GM23338 (cell line): ENCODE measurements at regions not wholly inside any gene's neighbourhood (a gene's known extent, or its start where the extent isn't known, plus 50 kb on each side); places are given as distances from the start of the nearest gene placed in this dataset.

Source experiments
- ATAC-seq: fragments of 200-7000 bp; cut with Tn5 transposase; 3 replicates; pipeline ENCODE4 v1.9.1; 2020
- DNase-seq: peaks from one replicate; pipeline ENCODE4 v3.0.0-alpha.2; 2015; ENCODE audit warnings: low spot score
- H2AFZ ChIP-seq: fragments of 200-600 bp; sonication (generic); 2 replicates; pipeline ENCODE4 v1.8.0; 2016; ENCODE audit warnings: antibody characterized with exemption, mild to moderate bottlenecking, moderate library complexity
- H3F3A ChIP-seq: fragments of 200-600 bp; sonication (generic); replicated peaks from 2 replicates; pipeline ENCODE4 v1.8.0; 2017; ENCODE audit warnings: antibody characterized with exemption, mixed run types, low read depth
- H3K27ac ChIP-seq: fragments of 200-600 bp; sonication (generic); 2 replicates; pipeline ENCODE4 v1.6.1; 2016; ENCODE audit warnings: low read depth
- H3K27me3 ChIP-seq: fragments of 200-600 bp; sonication (generic); 2 replicates; pipeline ENCODE4 v1.8.0; 2016; ENCODE audit warnings: mild to moderate bottlenecking, mixed run types, moderate library complexity; ENCODE audit not compliant: insufficient read depth
- H3K36me3 ChIP-seq: fragments of 200-600 bp; sonication (generic); 2 replicates; pipeline ENCODE4 v1.8.0; 2016; ENCODE audit warnings: mild to moderate bottlenecking; ENCODE audit not compliant: insufficient read depth
- H3K4me1 ChIP-seq: fragments of 200-600 bp; sonication (generic); 2 replicates; pipeline ENCODE4 v1.8.0; 2016; ENCODE audit warnings: mild to moderate bottlenecking, moderate library complexity; ENCODE audit not compliant: insufficient read depth
- H3K4me2 ChIP-seq: fragments of 200-600 bp; sonication (generic); 2 replicates; pipeline ENCODE4 v1.7.1; 2017; ENCODE audit warnings: mixed run types
- H3K4me3 ChIP-seq: fragments of 200-600 bp; sonication (generic); 2 replicates; pipeline ENCODE4 v1.6.1; 2016; ENCODE audit warnings: mixed run types
- H3K79me2 ChIP-seq: fragments of 200-600 bp; sonication (generic); replicated peaks from 2 replicates; pipeline ENCODE4 v1.8.0; 2017; ENCODE audit warnings: mild to moderate bottlenecking; ENCODE audit not compliant: insufficient read depth
- H3K9me2 ChIP-seq: fragments of 200-600 bp; sonication (generic); 2 replicates; pipeline ENCODE4 v1.8.0; 2017; ENCODE audit not compliant: insufficient read depth
- H4K20me1 ChIP-seq: fragments of 200-600 bp; sonication (generic); replicated peaks from 2 replicates; pipeline ENCODE4 v1.8.0; 2017; ENCODE audit warnings: mild to moderate bottlenecking; ENCODE audit not compliant: insufficient read depth
- H3K27ac Mint-ChIP-seq: 2 replicates; pipeline ENCODE4 v1.8.0; 2020; ENCODE audit warnings: inconsistent platforms, mild to moderate bottlenecking, moderate library complexity, mixed read lengths
- H3K27me3 Mint-ChIP-seq: 3 replicates; pipeline ENCODE4 v1.8.0; 2022; ENCODE audit warnings: low read depth, mild to moderate bottlenecking, moderate library complexity, mixed read lengths, inconsistent platforms; ENCODE audit not compliant: insufficient read depth, poor library complexity
- H3K36me3 Mint-ChIP-seq: 3 replicates; pipeline ENCODE4 v1.8.0; 2021; ENCODE audit warnings: low read depth, mild to moderate bottlenecking, inconsistent platforms, moderate library complexity, mixed read lengths
- H3K4me1 Mint-ChIP-seq: 3 replicates; pipeline ENCODE4 v1.8.0; 2020; ENCODE audit warnings: mild to moderate bottlenecking, inconsistent platforms, mixed read lengths
- H3K4me3 Mint-ChIP-seq: 3 replicates; pipeline ENCODE4 v1.8.0; 2021; ENCODE audit warnings: moderate library complexity, mild to moderate bottlenecking, inconsistent platforms, mixed read lengths
- H3K9me3 Mint-ChIP-seq: 3 replicates; pipeline ENCODE4 v1.8.0; 2020; ENCODE audit warnings: moderate library complexity, mild to moderate bottlenecking, inconsistent platforms, mixed read lengths
- EZH2 ChIP-seq: fragments of 200-600 bp; sonication (generic); IDR thresholded peaks from one replicate; pipeline ENCODE4 v1.8.0; 2017; ENCODE audit warnings: antibody characterized with exemption, mild to moderate bottlenecking, low read depth; ENCODE audit not compliant: unreplicated experiment
- JUNB ChIP-seq: IDR thresholded peaks from one replicate; pipeline ENCODE4 v1.6.1; 2016; ENCODE audit warnings: antibody characterized with exemption; ENCODE audit not compliant: unreplicated experiment
- NANOG ChIP-seq: IDR thresholded peaks from 2 replicates; pipeline ENCODE4 v1.6.1; 2016; ENCODE audit warnings: antibody characterized with exemption, borderline replicate concordance
- POLR2AphosphoS5 ChIP-seq: IDR thresholded peaks from 2 replicates; pipeline ENCODE4 v1.6.1; 2016; ENCODE audit warnings: antibody characterized with exemption, low read depth
- ZNF114 ChIP-seq: fragments of 250-450 bp; sonication (Bioruptor Pico); IDR thresholded peaks from 2 replicates; pipeline ENCODE4 v1.5.0; 2020; ENCODE audit warnings: mild to moderate bottlenecking, moderate library complexity
- ZNF462 ChIP-seq: fragments of 250-450 bp; sonication (Bioruptor Pico); IDR thresholded peaks from 2 replicates; pipeline ENCODE4 v1.5.0; 2020; ENCODE audit warnings: mild to moderate bottlenecking, moderate library complexity
- TF ChIP-seq, protein P1 (sequence below), 2 experiments: fragments of 200-600 bp in 1 of 2; sonication (generic) in 1 of 2; conservative IDR thresholded peaks; 2 replicates each; pipeline versions ENCODE4 v1.5.1 to v1.6.1; 2016 to 2017; ENCODE audit warnings: antibody characterized with exemption in 2 of 2, low read depth in 2 of 2, mild to moderate bottlenecking in 2 of 2, moderate library complexity in 1 of 2

GRCh38 chr12:115424003-115424402 lies 740.0 kb upstream of the TBX3 start:
- H3K36me3 ChIP-seq, result no peaks in the 10 kb centered on the region
- no peak overlapping the region for H2AFZ ChIP-seq
- TF ChIP-seq, protein P1, sequence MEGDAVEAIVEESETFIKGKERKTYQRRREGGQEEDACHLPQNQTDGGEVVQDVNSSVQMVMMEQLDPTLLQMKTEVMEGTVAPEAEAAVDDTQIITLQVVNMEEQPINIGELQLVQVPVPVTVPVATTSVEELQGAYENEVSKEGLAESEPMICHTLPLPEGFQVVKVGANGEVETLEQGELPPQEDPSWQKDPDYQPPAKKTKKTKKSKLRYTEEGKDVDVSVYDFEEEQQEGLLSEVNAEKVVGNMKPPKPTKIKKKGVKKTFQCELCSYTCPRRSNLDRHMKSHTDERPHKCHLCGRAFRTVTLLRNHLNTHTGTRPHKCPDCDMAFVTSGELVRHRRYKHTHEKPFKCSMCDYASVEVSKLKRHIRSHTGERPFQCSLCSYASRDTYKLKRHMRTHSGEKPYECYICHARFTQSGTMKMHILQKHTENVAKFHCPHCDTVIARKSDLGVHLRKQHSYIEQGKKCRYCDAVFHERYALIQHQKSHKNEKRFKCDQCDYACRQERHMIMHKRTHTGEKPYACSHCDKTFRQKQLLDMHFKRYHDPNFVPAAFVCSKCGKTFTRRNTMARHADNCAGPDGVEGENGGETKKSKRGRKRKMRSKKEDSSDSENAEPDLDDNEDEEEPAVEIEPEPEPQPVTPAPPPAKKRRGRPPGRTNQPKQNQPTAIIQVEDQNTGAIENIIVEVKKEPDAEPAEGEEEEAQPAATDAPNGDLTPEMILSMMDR (conservative IDR thresholded peaks at IDR 0.05; ENCODE audit: low read depth in 2 of 2), result no peak
- no peak for TF ChIP-seq JUNB
- no peak for ATAC-seq
- H3K4me2 ChIP-seq, result no peak overlapping the region
- no peaks in the 10 kb centered on the region for H3K27me3 ChIP-seq
- DNase-seq, result no peak
- no peak overlapping the region for H3K27ac ChIP-seq
- H3K4me3 Mint-ChIP-seq, result no peak overlapping the region
- H3K9me3 Mint-ChIP-seq, result no peaks in the 10 kb centered on the region
- no peak overlapping the region for H3K27ac Mint-ChIP-seq
- H3K4me1 ChIP-seq, result no peaks in the 10 kb centered on the region; the same call in 1 of the 2 replicates
- H3K9me2 ChIP-seq, result peaks cover 6% of the 10 kb centered on the region; the same call in 1 of the 2 replicates
- no peaks in the 10 kb centered on the region for H4K20me1 ChIP-seq
- H3K4me1 Mint-ChIP-seq, result 0 out of 3 replicates have a peak, but pooled peaks cover 2% of the 10 kb centered on the region
- H3F3A ChIP-seq, result no peaks in the 10 kb centered on the region
- peaks cover 2% of the 10 kb centered on the region for H3K27me3 Mint-ChIP-seq
- no peaks in the 10 kb centered on the region for H3K79me2 ChIP-seq
- no peaks in the 10 kb centered on the region for H3K36me3 Mint-ChIP-seq
- no peak overlapping the region for H3K4me3 ChIP-seq

- Histone ChIP-seq H3K36me3 (no peaks in the 10 kb centered on the region), H3F3A (no peaks in the 10 kb centered on the region), H3K9me2 (peaks cover 4% of the 10 kb centered on the region; the same call in 1 of the 2 replicates), H3K79me2 (no peaks in the 10 kb centered on the region), H3K27me3 (no peaks in the 10 kb centered on the region), H3K4me1 (no peaks in the 10 kb centered on the region; the same call in 1 of the 2 replicates), H4K20me1 (no peaks in the 10 kb centered on the region), H3K4me2 (no peak overlapping the region), H3K4me3 (no peak overlapping the region), H2AFZ (peak overlapping the region; percentile 52; the same call in 1 of the 2 replicates), H3K27ac (no peak overlapping the region)
- Mint-ChIP-seq H3K27ac (no peak overlapping the region), H3K27me3 (peaks cover 2% of the 10 kb centered on the region), H3K4me1 (0 out of 3 replicates have a peak, but pooled peaks cover 2% of the 10 kb centered on the region), H3K9me3 (no peaks in the 10 kb centered on the region), H3K36me3 (no peaks in the 10 kb centered on the region), H3K4me3 (no peak overlapping the region)
- ATAC-seq (no peak), DNase-seq (no peak)
- TF ChIP-seq POLR2AphosphoS5, result no peak
- TF ChIP-seq NANOG, result no peak
- TF ChIP-seq EZH2, result no peak
- TF ChIP-seq JUNB, result no peak
- TF ChIP-seq, protein P1 (conservative IDR thresholded peaks at IDR 0.05; ENCODE audit: low read depth in 2 of 2), result no peak
- TF ChIP-seq ZNF462, result no peak
- TF ChIP-seq ZNF114 (CRISPR knock-in tag), result no peak
Measured at GRCh38 chr12:115423546-115423987, 739.6 kb upstream of the TBX3 start.
